HG03558 (cell line): ENCODE measurements at regions not wholly inside any gene's neighbourhood (a gene's known extent, or its start where the extent isn't known, plus 50 kb on each side); places are given as distances from the start of the nearest gene placed in this dataset.
"Not testable (repeated sequence)": the region's sequence is repeated elsewhere in the genome, so short reads cannot be mapped to it uniquely, and the experiment has no call there.

Experiments used
- ATAC-seq: cut with Tn5 transposase; IDR thresholded peaks from one replicate; pipeline ENCODE4 v1.9.1; 2021; ENCODE audit warnings: moderate number of reproducible peaks; ENCODE audit not compliant: unreplicated experiment; ENCODE audit errors: extremely low read depth

DNA sequence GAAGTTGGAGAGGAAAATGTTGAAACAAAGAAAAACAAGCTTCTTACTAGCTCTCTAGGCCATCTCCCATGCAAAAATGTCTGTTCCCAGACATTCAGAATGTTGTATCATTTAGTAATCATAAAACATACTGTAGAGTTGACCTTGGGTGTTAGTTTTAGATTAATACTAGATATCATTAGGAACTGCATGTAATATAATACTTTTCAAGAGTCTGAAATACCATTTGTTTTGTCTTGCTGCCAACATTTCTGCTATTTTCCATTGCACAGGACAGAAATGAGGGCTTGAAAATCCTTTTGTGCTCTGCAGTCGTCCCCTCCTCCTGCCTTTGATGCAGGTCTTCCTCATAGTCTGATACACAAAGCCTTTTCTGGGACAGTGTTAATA lies 89.5 kb upstream of the RBMS1 start:
- no peak for ATAC-seq

GRCh38 chr2:160583813-160584537 lies 90.4 kb upstream of the RBMS1 start:
- no peak for ATAC-seq

- no peak for ATAC-seq
Observed at GRCh38 chr2:160584972-160585494, 91.4 kb upstream of the RBMS1 start.

- ATAC-seq: no peak
Observed at GRCh38 chr2:160590664-160591063, 97.1 kb upstream of the RBMS1 start.

- no peak for ATAC-seq
Observed at GRCh38 chr2:160592401-160592800, 98.8 kb upstream of the RBMS1 start.

GRCh38 chr2:160592993-160593392 lies 99.4 kb upstream of the RBMS1 start:
- no peak for ATAC-seq

- no peak for ATAC-seq
Observed at GRCh38 chr2:160596441-160596840, 102.8 kb upstream of the RBMS1 start.

- not testable (repeated sequence) for ATAC-seq
Observed at GRCh38 chr2:160600437-160600836, 106.8 kb upstream of the RBMS1 start.

DNA sequence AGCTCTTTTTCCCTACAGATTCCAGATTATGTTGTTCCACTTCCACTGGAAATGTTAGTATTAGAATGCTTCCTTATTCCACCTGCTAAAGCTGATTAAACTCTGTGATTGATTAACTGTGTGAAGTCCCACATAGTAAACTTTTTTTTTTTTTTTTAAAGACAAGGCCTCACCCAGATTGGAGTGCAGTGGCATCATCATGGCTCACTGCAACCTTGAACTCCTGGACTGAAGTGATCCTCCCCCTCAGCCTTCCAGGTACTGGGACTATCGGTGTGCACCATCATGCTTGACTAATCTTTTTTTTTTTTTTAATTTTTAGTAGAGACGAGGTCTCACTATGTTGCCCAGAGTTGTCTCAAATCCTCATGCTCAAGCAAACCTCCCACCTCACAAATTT lies 108.5 kb upstream of the RBMS1 start:
- ATAC-seq: no peak

GRCh38 chr2:160603771-160604510 lies 110.3 kb upstream of the RBMS1 start:
- ATAC-seq: no peak

DNA sequence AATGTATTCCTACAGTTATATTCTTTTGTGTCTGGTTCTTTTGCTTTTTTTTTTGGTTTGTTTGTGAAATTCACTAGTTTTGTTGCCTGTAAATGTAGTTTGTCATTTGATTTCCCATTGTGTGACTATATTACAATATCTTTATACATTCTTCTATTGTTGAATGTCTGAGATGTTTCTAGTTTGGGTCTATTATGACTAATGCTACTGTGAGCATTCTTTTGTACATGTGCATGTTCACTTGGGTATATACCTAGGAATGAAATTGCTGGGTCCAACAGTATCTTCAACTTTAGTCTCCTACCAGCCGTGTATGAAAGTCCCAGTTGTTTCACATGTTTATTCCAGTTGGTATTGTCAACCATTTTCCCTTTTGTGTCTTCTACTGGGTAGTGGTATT lies 112.7 kb upstream of the RBMS1 start:
- no peak for ATAC-seq

DNA sequence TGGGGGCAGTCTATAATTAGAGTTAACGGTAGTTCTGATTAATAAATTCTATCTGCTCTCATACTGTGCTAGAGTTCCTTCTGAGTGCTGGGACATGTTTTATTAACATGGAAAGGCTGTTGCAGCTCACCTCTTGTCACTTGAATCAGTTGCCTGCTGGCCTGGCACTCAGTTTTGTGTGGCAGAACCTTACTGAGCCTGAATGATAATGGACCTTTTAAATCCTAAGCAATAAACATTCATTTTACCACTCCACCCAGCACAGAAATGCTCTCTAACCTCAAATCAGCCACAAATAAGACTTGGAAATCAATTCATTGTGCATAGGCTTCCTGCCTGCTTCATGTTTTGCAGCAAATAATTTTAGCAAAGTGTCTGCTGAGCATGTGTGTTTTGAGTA lies 115.0 kb upstream of the RBMS1 start:
- no peak for ATAC-seq

GRCh38 chr2:160609346-160609745 lies 115.7 kb upstream of the RBMS1 start:
- no peak for ATAC-seq

DNA sequence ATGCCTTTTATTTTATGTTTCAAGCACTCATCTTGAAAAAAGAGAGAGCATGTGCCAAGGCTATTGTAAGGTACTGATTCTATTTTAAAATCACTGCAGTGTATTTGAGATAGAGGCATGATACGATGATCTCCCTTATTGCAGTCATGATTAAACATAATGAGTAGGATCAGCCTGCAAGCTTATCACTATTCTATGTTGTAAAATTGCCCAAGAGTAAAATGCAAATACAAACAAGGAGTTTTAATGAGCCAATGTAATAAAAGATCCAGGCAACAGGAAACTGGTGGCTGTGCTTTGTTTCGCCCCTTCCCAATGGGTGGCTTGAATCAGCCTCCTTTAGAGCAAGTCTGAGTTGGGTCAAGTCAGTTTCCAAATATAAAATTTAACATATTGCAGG lies 116.4 kb upstream of the RBMS1 start:
- ATAC-seq: no peak

GRCh38 chr2:160612266-160612856 lies 118.8 kb upstream of the RBMS1 start:
- ATAC-seq: no peak

DNA sequence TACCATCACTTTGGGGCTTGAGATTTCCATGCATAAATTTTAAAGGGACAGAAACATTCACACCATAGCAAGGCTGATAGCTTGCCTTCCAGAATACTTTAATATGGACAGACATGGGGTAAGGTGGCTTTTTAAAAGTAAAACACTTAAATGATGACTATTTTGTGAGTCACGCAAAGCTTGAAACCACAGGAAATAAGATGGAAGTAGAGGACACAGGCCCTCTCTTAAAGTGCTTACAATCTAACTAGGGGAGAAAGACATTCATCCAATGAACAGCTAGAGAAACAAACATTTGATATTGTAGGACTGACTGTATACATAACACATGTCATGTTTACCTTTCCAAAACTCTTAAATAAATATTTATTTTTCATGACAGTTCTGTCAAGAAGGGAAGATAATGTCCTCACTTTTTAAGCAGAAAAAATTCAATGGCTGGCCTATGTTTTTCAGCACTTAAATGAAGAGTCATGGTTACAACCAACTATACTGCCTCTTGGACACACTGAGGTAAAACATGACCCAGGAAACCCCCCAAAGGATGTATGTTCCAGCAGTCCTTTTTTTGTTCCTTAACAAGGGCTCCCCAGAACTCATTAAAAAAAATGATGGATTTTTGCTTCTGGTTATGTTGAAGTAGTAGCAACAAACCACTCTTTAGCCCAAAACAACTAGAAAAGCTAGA lies 120.0 kb upstream of the RBMS1 start:
- ATAC-seq: no peak

DNA sequence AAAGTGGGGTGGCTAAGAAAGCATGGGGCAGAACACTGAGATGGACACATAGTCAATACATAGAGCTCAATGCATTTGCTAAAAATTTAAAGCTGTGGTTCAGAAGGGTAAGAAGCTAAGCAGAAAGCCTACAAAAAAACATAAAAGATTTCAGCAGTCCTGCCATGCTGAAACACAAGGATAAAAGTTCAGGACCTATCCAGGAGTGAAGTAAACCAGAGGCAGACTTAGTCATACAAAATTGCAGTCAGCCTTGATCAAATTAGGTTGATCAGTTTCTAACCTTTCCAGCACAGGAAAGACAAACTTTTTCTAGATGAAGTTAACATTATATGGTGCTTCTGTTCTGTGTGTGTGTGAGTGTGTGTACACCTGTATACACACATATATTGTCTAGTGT lies 120.8 kb upstream of the RBMS1 start:
- no peak for ATAC-seq

- ATAC-seq: no peak
Observed at GRCh38 chr2:160615706-160616105, 122.1 kb upstream of the RBMS1 start.

- no peak for ATAC-seq
Observed at GRCh38 chr2:160616149-160616548, 122.5 kb upstream of the RBMS1 start.

DNA sequence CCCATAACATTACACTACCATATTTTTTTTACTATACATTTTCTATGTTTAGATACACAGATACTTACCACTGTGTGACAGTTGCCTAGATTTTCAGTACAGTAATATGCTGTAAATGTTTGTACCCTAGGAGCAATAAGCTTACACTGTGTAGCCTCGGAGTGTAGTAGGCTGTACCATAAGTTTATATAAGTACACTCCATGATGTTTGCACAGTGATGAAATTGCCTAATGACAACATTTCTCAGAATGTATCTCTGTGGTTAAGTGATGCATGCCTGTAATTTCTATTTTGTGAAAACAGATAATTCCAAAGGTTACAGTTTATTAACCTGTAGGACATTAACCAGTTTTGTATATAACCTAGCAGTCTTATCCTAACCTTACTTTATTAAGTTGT lies 128.1 kb upstream of the RBMS1 start:
- ATAC-seq: no peak
